Tibial nerve (tissue), 4 donors: ENCODE measurements at regions not wholly inside any gene's neighbourhood (a gene's known extent, or its start where the extent isn't known, plus 50 kb on each side); places are given as distances from the start of the nearest gene placed in this dataset.
"Not testable (repeated sequence)": the region's sequence is repeated elsewhere in the genome, so short reads cannot be mapped to it uniquely, and the experiment has no call there.

Experiments used
- DNase-seq, 2 donors: peaks; one replicate each; pipeline ENCODE4 v3.0.0-alpha.2; 2019; ENCODE audit warnings: low spot score in 2 of 2
- H3K27ac ChIP-seq, 4 donors: fragments of 200-600 bp; sonication (generic) in 3 of 4; one replicate each; pipeline ENCODE4 v1.5.1; 2017 to 2019; ENCODE audit warnings: mild to moderate bottlenecking in 1 of 4
- H3K27me3 ChIP-seq, 2 donors: fragments of 200-600 bp; sonication (generic) in 1 of 2; one replicate each; pipeline versions ENCODE4 v1.5.1 to v1.6.0; 2017 to 2019
- H3K36me3 ChIP-seq, 3 donors: fragments of 200-600 bp; sonication (generic); one replicate each; pipeline ENCODE4 v1.5.1; 2018 to 2019
- H3K4me1 ChIP-seq, 4 donors: fragments of 200-600 bp; sonication (generic) in 3 of 4; one replicate each; pipeline ENCODE4 v1.5.1; 2017 to 2019
- H3K4me3 ChIP-seq, 4 donors: fragments of 200-600 bp; sonication (generic) in 3 of 4; one replicate each; pipeline ENCODE4 v1.5.1; 2017 to 2019; ENCODE audit warnings: mild to moderate bottlenecking in 1 of 4, moderate library complexity in 1 of 4
- H3K9me3 ChIP-seq, 4 donors: fragments of 200-600 bp; sonication (generic) in 3 of 4; one replicate each; pipeline ENCODE4 v1.5.1; 2017 to 2019
- EP300 ChIP-seq, 2 donors: sonication (generic); formaldehyde crosslinking; IDR thresholded peaks; one replicate each; pipeline ENCODE4 v1.6.1; 2017; ENCODE audit warnings: antibody characterized with exemption in 2 of 2, mild to moderate bottlenecking in 1 of 2
- POLR2A ChIP-seq, 2 donors: fragments of 450-650 bp; IDR thresholded peaks; one replicate each; pipeline ENCODE4 v1.6.1; 2017; ENCODE audit warnings: antibody characterized with exemption in 2 of 2, mild to moderate bottlenecking in 2 of 2, moderate library complexity in 2 of 2
- WGBS, 2 donors: methylation state at CpG; one replicate each; pipeline ENCODE4 v1.1.5; 2018; 5-methylcytosine and 5-hydroxymethylcytosine counted together
- TF ChIP-seq, protein P1 (sequence below), 5 experiments: fragments of 200-600 bp in 3 of 5; fragments of 450-650 bp in 2 of 5; sonication (generic) in 3 of 5; IDR thresholded peaks; one replicate each; pipeline ENCODE4 v1.5.1; 2016 to 2019; ENCODE audit warnings: antibody characterized with exemption in 5 of 5, mild to moderate bottlenecking in 3 of 5, moderate library complexity in 2 of 5

DNA sequence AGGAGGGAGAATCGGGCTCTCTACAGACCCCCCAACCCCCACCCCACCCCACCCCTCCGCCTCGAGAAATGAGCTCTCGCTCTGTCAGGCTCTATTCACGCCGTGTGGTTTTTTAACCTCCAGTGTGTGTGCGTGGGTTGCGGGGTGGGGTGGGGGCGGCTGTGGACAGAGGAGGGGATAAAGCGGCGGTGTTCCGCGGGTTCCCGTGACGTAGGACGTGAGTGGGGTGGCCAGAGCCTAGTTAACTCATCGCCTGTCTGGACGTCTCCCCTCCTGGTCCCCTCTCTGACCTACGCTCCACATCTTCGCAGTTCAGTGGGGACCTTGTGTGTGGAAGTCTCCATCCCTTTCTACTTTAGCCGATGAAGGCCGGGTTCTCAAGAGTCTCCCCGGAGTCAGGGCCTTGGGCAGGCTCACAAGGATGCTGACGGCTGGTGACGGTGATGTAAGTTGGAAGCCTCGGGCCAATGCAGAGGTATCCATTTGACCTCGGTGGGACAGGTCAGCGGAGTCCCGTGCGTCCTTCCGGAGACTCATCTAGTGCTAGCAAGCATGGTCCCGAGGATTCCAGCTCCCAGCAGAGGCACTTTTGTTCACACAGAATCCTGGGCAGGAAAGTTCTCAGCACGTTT is 1507.1 kb upstream of the DEFB115 start:
- WGBS, 2 donors = 92 to 93% methylated on average over 31 to 33 of the region's 33 CpGs
- H3K36me3 ChIP-seq = no peaks in the 10 kb centered on the region

DNA sequence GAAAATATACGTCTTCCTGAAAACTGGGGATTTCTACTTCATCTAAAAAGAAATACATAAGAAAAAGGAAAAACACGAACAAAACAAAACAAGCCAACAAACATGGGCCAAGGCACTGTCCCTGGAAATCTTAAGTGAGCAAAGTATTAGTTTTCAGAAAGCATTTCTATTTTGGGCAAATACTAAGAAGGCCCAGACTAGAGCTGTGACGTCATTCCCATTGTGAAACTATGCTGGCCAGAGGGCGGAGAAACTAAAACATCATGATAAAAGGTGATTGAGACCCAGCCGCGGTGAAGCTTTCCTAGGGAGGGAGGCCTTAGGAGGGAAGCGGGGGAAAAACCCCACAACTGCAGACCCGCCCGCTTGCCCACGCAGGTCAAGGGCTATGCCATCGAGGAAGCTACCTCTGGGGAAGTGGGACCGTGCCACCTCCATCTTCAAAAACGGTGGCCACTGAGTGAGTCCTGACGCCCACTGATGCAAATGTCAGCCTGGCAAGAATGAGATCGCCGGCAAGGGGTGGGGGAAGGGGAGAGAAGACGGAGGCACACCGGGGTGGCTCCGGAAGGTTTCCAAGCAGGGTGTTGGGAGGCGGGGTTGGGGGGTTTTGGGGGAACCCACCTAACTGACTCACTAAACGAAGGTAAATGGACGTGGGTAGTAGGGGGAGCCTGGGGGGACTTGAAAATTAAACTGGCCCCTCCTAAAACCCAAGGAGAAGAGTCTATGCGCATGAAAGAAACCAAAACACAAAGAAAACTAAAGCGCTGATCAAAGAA is 1504.6 kb upstream of the DEFB115 start:
- not testable (repeated sequence) for H3K4me1 ChIP-seq, DNase-seq, H3K27ac ChIP-seq, H3K36me3 ChIP-seq, H3K27me3 ChIP-seq
- H3K9me3 ChIP-seq = peaks cover 0 to 21% (median 0%) of the 10 kb centered on the region in 4 donors
- H3K4me3 ChIP-seq = peak overlapping the region in 1 of 4 donors; percentile 3
- WGBS, 2 donors = 32 to 58% methylated on average over 24 of the region's 24 CpGs

More for the DNA sequence above, 1507.1 kb upstream of the DEFB115 start:
- no peaks in the 10 kb centered on the region for H3K4me1 ChIP-seq
- peaks cover 0 to 24% (median 0%) of the 10 kb centered on the region in 4 donors for H3K9me3 ChIP-seq
- no peak overlapping the region for H3K4me3 ChIP-seq
- TF ChIP-seq, protein P1, sequence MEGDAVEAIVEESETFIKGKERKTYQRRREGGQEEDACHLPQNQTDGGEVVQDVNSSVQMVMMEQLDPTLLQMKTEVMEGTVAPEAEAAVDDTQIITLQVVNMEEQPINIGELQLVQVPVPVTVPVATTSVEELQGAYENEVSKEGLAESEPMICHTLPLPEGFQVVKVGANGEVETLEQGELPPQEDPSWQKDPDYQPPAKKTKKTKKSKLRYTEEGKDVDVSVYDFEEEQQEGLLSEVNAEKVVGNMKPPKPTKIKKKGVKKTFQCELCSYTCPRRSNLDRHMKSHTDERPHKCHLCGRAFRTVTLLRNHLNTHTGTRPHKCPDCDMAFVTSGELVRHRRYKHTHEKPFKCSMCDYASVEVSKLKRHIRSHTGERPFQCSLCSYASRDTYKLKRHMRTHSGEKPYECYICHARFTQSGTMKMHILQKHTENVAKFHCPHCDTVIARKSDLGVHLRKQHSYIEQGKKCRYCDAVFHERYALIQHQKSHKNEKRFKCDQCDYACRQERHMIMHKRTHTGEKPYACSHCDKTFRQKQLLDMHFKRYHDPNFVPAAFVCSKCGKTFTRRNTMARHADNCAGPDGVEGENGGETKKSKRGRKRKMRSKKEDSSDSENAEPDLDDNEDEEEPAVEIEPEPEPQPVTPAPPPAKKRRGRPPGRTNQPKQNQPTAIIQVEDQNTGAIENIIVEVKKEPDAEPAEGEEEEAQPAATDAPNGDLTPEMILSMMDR (IDR thresholded peaks at IDR 0.05) = no peak
- no peak for TF ChIP-seq EP300 (IDR thresholded peaks at IDR 0.05)
- TF ChIP-seq POLR2A (IDR thresholded peaks at IDR 0.05) = no peak
- H3K27me3 ChIP-seq = no peaks in the 10 kb centered on the region
- H3K27ac ChIP-seq = no peak overlapping the region
- no peak for DNase-seq

DNA sequence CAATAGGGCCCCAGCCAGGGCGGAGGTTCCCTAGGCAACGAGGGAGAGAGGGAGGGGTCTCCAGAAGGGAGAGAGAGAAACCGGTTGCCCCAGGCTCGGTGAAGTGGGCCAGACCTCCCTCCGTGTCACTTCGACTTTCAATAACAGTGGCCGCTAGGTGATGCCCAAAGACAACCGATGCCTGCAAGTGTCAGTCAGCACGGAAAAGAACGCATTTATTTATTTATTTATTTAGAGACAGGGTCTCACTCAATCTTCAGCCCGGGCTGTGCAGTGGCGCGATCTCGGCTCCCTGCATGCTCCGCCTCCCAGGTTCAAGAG is 1504.1 kb upstream of the DEFB115 start:
- WGBS, 2 donors = 37 to 59% methylated on average over 15 of the region's 15 CpGs
- H3K9me3 ChIP-seq = peaks cover 0 to 21% (median 0%) of the 10 kb centered on the region in 4 donors
- not testable (repeated sequence) for DNase-seq

DNA sequence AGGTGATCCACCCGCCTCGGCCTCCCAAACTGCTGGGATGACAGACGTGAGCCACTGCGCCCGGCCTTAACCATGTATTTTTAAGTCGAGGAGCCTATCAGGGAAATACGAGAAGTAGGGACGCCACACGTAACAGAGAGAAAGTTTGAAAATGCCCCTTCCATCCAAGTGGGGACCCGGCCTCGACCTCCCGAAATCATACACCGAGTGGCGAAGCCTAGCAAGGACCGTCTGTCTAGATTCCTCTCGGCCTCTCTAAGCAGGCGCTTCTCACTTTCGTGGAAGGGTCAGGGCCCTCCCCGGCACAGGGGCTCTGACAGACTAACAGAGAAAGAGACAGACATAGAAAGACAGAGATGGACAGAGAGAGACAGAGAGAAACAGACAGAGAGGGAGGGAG is 1503.6 kb upstream of the DEFB115 start:
- not testable (repeated sequence) for H3K36me3 ChIP-seq, H3K4me3 ChIP-seq, DNase-seq, H3K27me3 ChIP-seq, H3K4me1 ChIP-seq, H3K27ac ChIP-seq
- peaks cover 0 to 21% (median 0%) of the 10 kb centered on the region in 4 donors for H3K9me3 ChIP-seq
- 86 to 91% methylated on average over 19 of the region's 19 CpGs for WGBS, 2 donors

More for the DNA sequence above, 1504.1 kb upstream of the DEFB115 start:
- H3K4me1 ChIP-seq, H3K36me3 ChIP-seq, H3K27ac ChIP-seq, H3K27me3 ChIP-seq: not testable (repeated sequence)
- H3K4me3 ChIP-seq = peak overlapping the region in 1 of 4 donors; percentile 3

DNA sequence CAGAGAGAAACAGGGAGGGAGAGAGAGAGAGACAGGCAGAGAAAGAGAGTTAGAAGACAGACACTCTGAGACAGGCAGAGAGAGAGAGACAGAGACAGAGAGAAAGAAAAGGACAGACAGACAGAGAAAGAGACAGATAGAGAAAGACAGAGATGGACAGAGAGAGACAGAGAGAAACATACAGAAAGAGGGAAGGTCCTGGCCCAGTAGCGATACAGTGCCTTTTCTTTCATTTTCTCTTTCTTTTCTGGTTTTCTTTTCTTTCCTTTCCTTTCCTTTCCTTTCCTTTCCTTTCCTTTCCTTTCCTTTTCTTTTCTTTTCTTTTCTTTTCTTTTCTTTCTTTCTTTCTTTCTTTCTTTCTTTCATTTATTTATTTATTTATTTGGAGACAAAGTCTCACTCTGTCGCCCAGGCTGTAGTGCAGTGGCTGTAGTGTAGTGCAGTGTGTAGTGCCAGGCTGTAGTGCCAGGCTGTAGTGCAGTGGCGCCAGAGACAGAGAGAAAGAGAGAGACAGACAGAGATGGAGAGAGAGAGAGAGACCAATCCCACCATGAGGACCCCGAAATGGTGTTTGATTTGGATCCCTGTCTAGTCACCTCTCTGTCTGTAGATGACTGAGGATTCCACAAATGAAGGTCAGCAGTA is 1501.5 kb upstream of the DEFB115 start:
- not testable (repeated sequence) for H3K4me1 ChIP-seq, H3K27ac ChIP-seq, DNase-seq, H3K27me3 ChIP-seq, H3K4me3 ChIP-seq, H3K36me3 ChIP-seq
- H3K9me3 ChIP-seq = peaks cover 0 to 20% (median 0%) of the 10 kb centered on the region in 4 donors
- WGBS, 2 donors = 73 to 81% methylated on average over 4 of the region's 4 CpGs

DNA sequence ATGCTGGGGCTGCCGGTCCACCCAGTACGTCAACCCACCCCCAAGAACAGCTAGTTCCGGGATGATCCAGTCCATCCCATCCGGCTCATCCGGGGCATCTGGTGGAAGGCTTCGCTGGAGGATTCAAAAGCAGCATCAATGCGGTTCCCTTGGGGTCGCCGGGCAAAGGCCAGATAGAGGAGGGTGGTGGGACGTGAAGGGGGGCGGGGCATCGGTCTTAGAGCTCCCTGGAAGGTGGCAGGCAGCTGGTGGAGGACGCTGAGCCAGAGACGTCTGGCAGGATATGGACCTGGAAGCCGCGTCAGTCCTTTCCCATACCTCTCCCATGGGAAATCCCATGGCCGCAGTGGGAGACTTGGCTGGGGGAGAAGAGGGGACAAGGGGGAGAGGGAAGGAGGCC is 1500.8 kb upstream of the DEFB115 start:
- H3K27ac ChIP-seq = no peak overlapping the region
- peaks cover 0 to 25% (median 0%) of the 10 kb centered on the region in 4 donors for H3K9me3 ChIP-seq
- no peaks in the 10 kb centered on the region for H3K27me3 ChIP-seq
- WGBS, 2 donors = 86% methylated on average over 17 of the region's 17 CpGs
- DNase-seq = no peak
- H3K4me3 ChIP-seq = no peak overlapping the region
- H3K36me3 ChIP-seq = no peaks in the 10 kb centered on the region
- TF ChIP-seq, protein P1 (IDR thresholded peaks at IDR 0.05) = no peak
- TF ChIP-seq POLR2A (IDR thresholded peaks at IDR 0.05) (no peak), EP300 (IDR thresholded peaks at IDR 0.05) (no peak)
- no peaks in the 10 kb centered on the region for H3K4me1 ChIP-seq

DNA sequence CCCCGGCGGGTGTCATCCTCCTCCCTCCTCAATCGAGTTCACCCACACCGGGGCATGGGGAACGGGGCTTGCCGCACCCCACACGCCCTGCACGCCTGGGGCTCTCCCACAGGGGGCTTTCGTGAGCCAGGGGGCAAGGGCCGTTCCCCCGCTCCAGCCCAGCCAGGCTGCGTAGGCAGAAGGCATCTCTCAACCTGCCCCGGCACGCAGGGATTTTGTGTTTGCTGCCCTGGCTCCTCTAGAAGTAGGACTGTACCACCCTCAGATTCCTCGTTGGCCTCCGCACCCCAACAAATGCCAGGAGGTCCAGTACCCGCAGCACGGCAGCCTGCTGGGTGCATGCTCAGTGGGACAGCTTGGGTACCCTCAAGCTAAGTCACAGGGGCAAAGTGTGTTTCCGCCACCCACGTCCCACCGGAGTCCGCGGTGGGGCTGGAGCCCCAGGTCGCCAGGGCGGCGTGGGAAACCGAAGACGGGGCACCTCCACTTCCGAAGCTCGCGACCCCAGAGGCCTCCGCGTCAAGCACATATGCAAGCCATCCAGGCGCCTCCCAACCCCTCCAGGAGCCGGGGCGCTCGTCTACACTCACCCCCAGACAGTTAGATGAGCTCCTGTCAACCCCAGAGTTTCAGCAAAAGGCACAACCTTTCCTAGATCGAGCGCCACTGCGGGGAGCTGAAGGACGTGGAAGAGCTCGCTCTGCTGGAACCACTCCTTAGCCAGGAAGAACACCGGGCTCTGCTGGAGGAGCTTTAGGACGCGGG is 1495.7 kb upstream of the DEFB115 start:
- not testable (repeated sequence) for H3K27ac ChIP-seq, H3K4me1 ChIP-seq, DNase-seq, H3K27me3 ChIP-seq, H3K36me3 ChIP-seq, H3K4me3 ChIP-seq
- H3K9me3 ChIP-seq = peaks cover 0 to 14% (median 0%) of the 10 kb centered on the region in 4 donors
- 58 to 74% methylated on average over 13 to 30 of the region's 45 CpGs for WGBS, 2 donors
